Small intestine (tissue), 7 donors: ENCODE measurements at regions not wholly inside any gene's neighbourhood (a gene's known extent, or its start where the extent isn't known, plus 50 kb on each side); places are given as distances from the start of the nearest gene placed in this dataset.

Experiments used
- DNase-seq, 2 donors: peaks; one replicate each; pipeline versions ENCODE4 v3.0.0 to v3.0.0-alpha.2; 2013
- FAIRE-seq: peaks from 2 replicates; lab custom pipeline; 2012; peaks lifted over from hg19 to GRCh38; lab: Jason Lieb, UNC
- H3K27ac ChIP-seq, 3 donors: one replicate each; pipeline ENCODE4 v1.5.1; 2013; ENCODE audit warnings: low read length in 2 of 3, mild to moderate bottlenecking in 2 of 3, control low read depth in 1 of 3, inconsistent platforms in 1 of 3, low read depth in 1 of 3, moderate library complexity in 1 of 3
- H3K27me3 ChIP-seq, 3 donors: one replicate each; pipeline ENCODE4 v1.6.1; 2013; ENCODE audit warnings: low read length in 3 of 3, inconsistent platforms in 1 of 3; ENCODE audit not compliant: control insufficient read depth in 3 of 3, insufficient read depth in 3 of 3
- H3K36me3 ChIP-seq, 3 donors: one replicate each; pipeline ENCODE4 v1.6.1; 2013; ENCODE audit warnings: low read length in 3 of 3, inconsistent platforms in 1 of 3, low read depth in 1 of 3, mild to moderate bottlenecking in 1 of 3, moderate library complexity in 1 of 3; ENCODE audit not compliant: control insufficient read depth in 3 of 3, insufficient read depth in 2 of 3
- H3K4me1 ChIP-seq, 3 donors: one replicate each; pipeline ENCODE4 v1.6.1; 2013; ENCODE audit warnings: low read length in 2 of 3, inconsistent platforms in 1 of 3, low read depth in 1 of 3, mild to moderate bottlenecking in 1 of 3, moderate library complexity in 1 of 3; ENCODE audit not compliant: control insufficient read depth in 3 of 3, insufficient read depth in 2 of 3
- H3K4me3 ChIP-seq, 3 donors: one replicate each; pipeline ENCODE4 v1.5.1; 2013; ENCODE audit warnings: low read length in 3 of 3, control low read depth in 1 of 3, inconsistent platforms in 1 of 3, low read depth in 1 of 3, mild to moderate bottlenecking in 1 of 3, moderate library complexity in 1 of 3
- H3K9me3 ChIP-seq, 2 donors: one replicate each; pipeline ENCODE4 v1.6.1; 2013; ENCODE audit warnings: low read depth in 1 of 2, low read length in 1 of 2; ENCODE audit not compliant: control insufficient read depth in 2 of 2, insufficient read depth in 1 of 2
- WGBS, 3 donors: extraction: QIAGEN DNeasy Blood & Tissue Kit; methylation state at CpG; one replicate each; pipeline ENCODE4 v1.1.7; 2013; 5-methylcytosine and 5-hydroxymethylcytosine counted together
- donor health status: healthy with polysubstance abuse.
- donor health status: control.
- donor health status: control.
- donor health status: Bipolar disorder and iron deficiency.
- donor health status: healthy.

GRCh38 chr5:152264645-152265254 is 140.3 kb downstream of the NMUR2 start:
- DNase-seq: no peak
- no peak for FAIRE-seq
- no peaks in the 10 kb centered on the region for H3K4me1 ChIP-seq
- no peaks in the 10 kb centered on the region for H3K9me3 ChIP-seq
- no peak overlapping the region for H3K4me3 ChIP-seq
- no peaks in the 10 kb centered on the region for H3K27me3 ChIP-seq
- no peaks in the 10 kb centered on the region for H3K36me3 ChIP-seq
- H3K27ac ChIP-seq: no peak overlapping the region
- WGBS, 3 donors: 53 to 58% (median 56%) methylated on average over 5 of the region's 5 CpGs

- H3K4me3 ChIP-seq: no peak overlapping the region
- H3K9me3 ChIP-seq: no peaks in the 10 kb centered on the region
- FAIRE-seq: no peak
- no peaks in the 10 kb centered on the region for H3K4me1 ChIP-seq
- no peak for DNase-seq
- H3K27me3 ChIP-seq: no peaks in the 10 kb centered on the region
- no peaks in the 10 kb centered on the region for H3K36me3 ChIP-seq
- 58 to 68% (median 58%) methylated on average over 4 of the region's 4 CpGs for WGBS, 3 donors
- no peak overlapping the region for H3K27ac ChIP-seq
Measured at GRCh38 chr5:152262667-152263066, 142.4 kb downstream of the NMUR2 start.

DNA sequence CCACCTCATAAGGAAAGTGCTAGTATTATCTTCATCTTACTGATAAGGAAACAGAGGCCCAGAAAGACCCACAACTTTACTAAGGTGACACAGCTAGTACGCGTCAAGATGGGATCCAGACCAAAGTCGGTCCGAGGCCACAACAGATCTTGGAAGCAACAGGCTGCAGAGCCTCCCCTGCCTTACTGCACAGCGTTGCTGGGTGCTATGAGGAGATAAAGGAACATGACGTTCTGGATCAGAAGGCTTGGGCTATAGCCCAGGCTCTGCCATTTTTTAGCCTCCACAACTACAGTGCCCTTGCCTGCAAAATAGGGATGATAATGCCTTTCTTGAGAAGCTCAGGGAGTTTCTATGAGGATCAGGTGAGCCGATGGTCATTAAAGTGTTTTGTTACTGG is 144.1 kb downstream of the NMUR2 start:
- DNase-seq (no peak), FAIRE-seq (no peak)
- Histone ChIP-seq H3K4me3 (no peak overlapping the region), H3K36me3 (no peaks in the 10 kb centered on the region), H3K27me3 (peaks cover 0 to 2% (median 0%) of the 10 kb centered on the region in 3 donors), H3K4me1 (no peaks in the 10 kb centered on the region), H3K9me3 (no peaks in the 10 kb centered on the region), H3K27ac (no peak overlapping the region)
- 75 to 84% (median 83%) methylated on average over 7 of the region's 7 CpGs for WGBS, 3 donors

GRCh38 chr5:152259702-152260101 is 145.4 kb downstream of the NMUR2 start:
- Histone ChIP-seq H3K4me3 (no peak overlapping the region), H3K9me3 (no peaks in the 10 kb centered on the region), H3K27me3 (peaks cover 0 to 2% (median 0%) of the 10 kb centered on the region in 3 donors), H3K36me3 (no peaks in the 10 kb centered on the region), H3K27ac (no peak overlapping the region), H3K4me1 (no peaks in the 10 kb centered on the region)
- WGBS, 3 donors: 25 to 57% (median 44%) methylated on average over 1 of the region's 1 CpG
- DNase-seq (no peak), FAIRE-seq (no peak)

DNA sequence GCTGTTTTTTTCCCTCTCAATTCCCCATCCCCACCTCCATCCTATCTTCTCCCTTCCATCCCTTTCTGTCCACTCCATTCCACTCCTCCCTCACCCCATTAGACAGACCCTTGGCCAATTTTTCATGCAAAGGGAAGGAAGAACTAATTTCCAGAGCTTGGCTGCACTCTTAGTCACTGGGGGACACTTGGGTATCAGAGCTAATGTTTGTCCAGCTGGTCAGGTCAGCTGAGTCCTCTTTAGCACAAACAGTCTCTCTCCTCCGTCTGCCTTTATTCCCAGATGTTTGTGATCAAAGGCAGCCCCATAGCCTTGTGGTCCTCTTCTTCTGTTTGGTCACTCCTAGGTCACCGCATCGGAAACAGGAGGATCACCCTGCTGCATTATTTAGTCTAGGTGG is 148.5 kb downstream of the NMUR2 start:
- no peaks in the 10 kb centered on the region for H3K36me3 ChIP-seq
- no peaks in the 10 kb centered on the region for H3K9me3 ChIP-seq
- WGBS, 3 donors: 50 to 64% (median 61%) methylated on average over 3 of the region's 3 CpGs

GRCh38 chr5:152255411-152255810 is 149.7 kb downstream of the NMUR2 start:
- Histone ChIP-seq H3K27me3 (peaks cover 0 to 2% (median 0%) of the 10 kb centered on the region in 3 donors), H3K9me3 (no peaks in the 10 kb centered on the region), H3K4me3 (no peak overlapping the region), H3K4me1 (no peaks in the 10 kb centered on the region), H3K27ac (no peak overlapping the region), H3K36me3 (no peaks in the 10 kb centered on the region)
- 70 to 84% (median 74%) methylated on average over 3 of the region's 3 CpGs for WGBS, 3 donors
- DNase-seq: no peak
- FAIRE-seq: no peak

More for the DNA sequence above, 148.5 kb downstream of the NMUR2 start:
- no peak overlapping the region for H3K27ac ChIP-seq
- DNase-seq (no peak), FAIRE-seq (no peak)
- H3K4me1 ChIP-seq: no peaks in the 10 kb centered on the region
- no peak overlapping the region for H3K4me3 ChIP-seq
- H3K27me3 ChIP-seq: peaks cover 0 to 2% (median 0%) of the 10 kb centered on the region in 3 donors

DNA sequence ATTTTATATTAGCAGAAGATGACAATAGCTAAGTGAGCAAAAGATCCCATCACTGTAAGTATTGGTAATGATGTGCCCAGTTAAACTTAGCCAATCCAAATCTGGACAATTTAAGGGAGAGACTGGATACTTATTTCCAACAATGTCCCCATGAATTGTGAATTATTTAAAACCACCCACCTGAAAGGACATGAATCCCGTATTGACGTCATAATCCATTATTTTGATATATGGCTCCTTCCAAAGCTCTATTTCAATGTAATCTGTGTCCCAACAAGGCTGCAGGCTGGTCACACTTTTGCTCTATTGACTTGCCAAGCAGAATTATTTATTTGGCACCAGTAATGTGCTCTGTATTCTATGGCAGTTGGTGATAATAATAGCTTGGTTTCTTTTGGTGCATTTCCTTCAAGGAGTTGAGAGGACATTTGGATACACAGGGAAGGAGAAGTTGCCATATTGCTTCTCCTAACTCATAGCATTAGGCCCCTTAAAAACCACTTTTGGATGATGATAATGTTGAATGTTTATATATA is 157.2 kb downstream of the NMUR2 start:
- FAIRE-seq: no peak
- no peak overlapping the region for H3K4me3 ChIP-seq
- no peak overlapping the region for H3K27ac ChIP-seq
- no peaks in the 10 kb centered on the region for H3K4me1 ChIP-seq
- no peaks in the 10 kb centered on the region for H3K27me3 ChIP-seq
- H3K36me3 ChIP-seq: no peaks in the 10 kb centered on the region
- DNase-seq: no peak
- H3K9me3 ChIP-seq: no peaks in the 10 kb centered on the region
- WGBS, 3 donors: 77 to 83% (median 82%) methylated on average over 2 of the region's 2 CpGs

DNA sequence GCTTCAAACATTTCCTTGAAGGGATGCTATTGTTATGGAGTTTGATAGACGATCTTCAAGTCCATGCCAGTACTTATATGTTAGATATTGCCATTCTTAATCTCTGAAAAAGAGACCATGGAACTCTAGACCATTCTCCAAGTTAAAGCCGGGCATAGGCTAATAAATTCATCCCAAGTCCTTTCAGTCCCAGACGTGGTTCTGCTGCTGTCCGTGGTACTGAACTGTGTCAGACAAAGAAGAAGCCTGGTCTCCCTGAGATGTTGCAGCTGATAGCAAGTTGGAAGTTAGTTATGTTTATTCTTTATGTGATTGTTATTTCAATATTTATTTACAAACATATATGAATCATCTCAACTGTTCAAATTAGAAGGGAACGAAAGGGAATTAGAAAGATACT is 158.7 kb downstream of the NMUR2 start:
- no peak overlapping the region for H3K4me3 ChIP-seq
- H3K9me3 ChIP-seq: no peaks in the 10 kb centered on the region
- H3K4me1 ChIP-seq: no peaks in the 10 kb centered on the region
- H3K27ac ChIP-seq: no peak overlapping the region
- DNase-seq: peak; percentile 4 to 28
- no peaks in the 10 kb centered on the region for H3K27me3 ChIP-seq
- no peak for FAIRE-seq
- no peaks in the 10 kb centered on the region for H3K36me3 ChIP-seq
- WGBS, 3 donors: 19 to 24% (median 21%) methylated on average over 5 of the region's 5 CpGs

DNA sequence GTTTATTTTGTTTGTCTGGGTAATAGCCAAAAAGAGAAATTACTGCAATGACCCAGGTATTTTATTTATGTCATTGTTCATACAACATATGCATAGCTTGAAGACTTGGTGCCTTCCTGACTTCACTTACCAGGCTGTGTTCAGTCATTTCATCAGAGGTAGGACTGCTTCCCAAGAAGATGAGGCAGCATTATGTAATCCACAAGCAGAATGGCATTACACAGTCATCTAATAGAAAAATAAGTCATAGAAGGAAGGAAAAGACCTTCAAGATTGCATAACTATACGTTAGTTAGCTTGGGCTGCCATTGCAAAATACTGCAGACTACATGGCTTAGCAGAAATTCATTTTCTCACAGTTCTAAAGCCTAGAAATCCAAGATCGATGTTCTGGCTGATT is 167.5 kb downstream of the NMUR2 start:
- FAIRE-seq (no peak), DNase-seq (no peak)
- Histone ChIP-seq H3K9me3 (no peaks in the 10 kb centered on the region), H3K27ac (no peak overlapping the region), H3K4me3 (no peak overlapping the region), H3K4me1 (no peaks in the 10 kb centered on the region), H3K36me3 (no peaks in the 10 kb centered on the region), H3K27me3 (no peaks in the 10 kb centered on the region)
- 46 to 66% (median 47%) methylated on average over 2 of the region's 2 CpGs for WGBS, 3 donors
